H1 (cell line): ENCODE measurements at regions not wholly inside any gene's neighbourhood (a gene's known extent, or its start where the extent isn't known, plus 50 kb on each side); places are given as distances from the start of the nearest gene placed in this dataset.

Source experiments
- CTBP2 ChIP-seq: IDR thresholded peaks from 2 replicates; pipeline ENCODE4 v1.7.0; 2011; ENCODE audit warnings: borderline replicate concordance, mild to moderate bottlenecking, moderate library complexity, mixed read lengths, low read length; ENCODE audit not compliant: insufficient read depth, insufficient read length

GRCh38 chr6:156160007-156160794 lies 617.0 kb upstream of the ARID1B start (continued):
- TF ChIP-seq CTBP2 = no peak
